CD1c-positive myeloid dendritic cell (primary cell): ENCODE measurements at regions not wholly inside any gene's neighbourhood (a gene's known extent, or its start where the extent isn't known, plus 50 kb on each side); places are given as distances from the start of the nearest gene placed in this dataset.

ENCODE experiments used
- DNase-seq: peaks from one replicate; pipeline ENCODE4 v3.0.0-alpha.2; 2016; ENCODE audit errors: extremely low spot score

- DNase-seq: no peak
Observed at GRCh38 chr3:103342205-103342731, 907.5 kb downstream of the ZPLD1 start.

GRCh38 chr3:103349760-103350159, 914.9 kb downstream of the ZPLD1 start:
- no peak for DNase-seq

- no peak for DNase-seq
Observed at GRCh38 chr3:103365467-103365866, 930.7 kb downstream of the ZPLD1 start.

- no peak for DNase-seq
Observed at GRCh38 chr3:103367481-103367880, 932.7 kb downstream of the ZPLD1 start.

GRCh38 chr3:103371411-103371810, 936.6 kb downstream of the ZPLD1 start:
- no peak for DNase-seq

GRCh38 chr3:103372031-103372430, 937.2 kb downstream of the ZPLD1 start:
- DNase-seq: no peak

GRCh38 chr3:103380391-103380790, 945.6 kb downstream of the ZPLD1 start:
- no peak for DNase-seq

- no peak for DNase-seq
Observed at GRCh38 chr3:103381296-103382079, 946.7 kb downstream of the ZPLD1 start.

GRCh38 chr3:103385961-103386656, 951.3 kb downstream of the ZPLD1 start:
- no peak for DNase-seq

- no peak for DNase-seq
Observed at GRCh38 chr3:103388214-103388613, 953.4 kb downstream of the ZPLD1 start.

GRCh38 chr3:103389356-103389755, 954.5 kb downstream of the ZPLD1 start:
- no peak for DNase-seq

- DNase-seq: no peak
Observed at GRCh38 chr3:103393395-103394186, 958.8 kb downstream of the ZPLD1 start.

- DNase-seq: no peak
Observed at GRCh38 chr3:103403191-103403590, 968.4 kb downstream of the ZPLD1 start.

GRCh38 chr3:103406320-103406850, 971.6 kb downstream of the ZPLD1 start:
- DNase-seq: no peak

- DNase-seq: no peak
Observed at GRCh38 chr3:103410231-103410630, 975.4 kb downstream of the ZPLD1 start.

GRCh38 chr3:103421460-103421859, 986.6 kb downstream of the ZPLD1 start:
- DNase-seq: no peak

GRCh38 chr3:103437883-103438282, 1003.1 kb downstream of the ZPLD1 start:
- no peak for DNase-seq

GRCh38 chr3:103440539-103441203, 1005.9 kb downstream of the ZPLD1 start:
- DNase-seq: no peak

GRCh38 chr3:103446953-103447629, 1012.3 kb downstream of the ZPLD1 start:
- no peak for DNase-seq

GRCh38 chr3:103453152-103453551, 1018.3 kb downstream of the ZPLD1 start:
- no peak for DNase-seq

- DNase-seq: no peak
Observed at GRCh38 chr3:103459815-103460214, 1025.0 kb downstream of the ZPLD1 start.
